CD4-positive, alpha-beta T cell (primary cell): ENCODE measurements at regions not wholly inside any gene's neighbourhood (a gene's known extent, or its start where the extent isn't known, plus 50 kb on each side); places are given as distances from the start of the nearest gene placed in this dataset.

ENCODE experiments used
- ATAC-seq: fragments of 200-7000 bp; cut with Tn5 transposase; one replicate; pipeline ENCODE4 v1.10.0; 2022; ENCODE audit warnings: mild to moderate bottlenecking; ENCODE audit not compliant: poor library complexity
- CTCF ChIA-PET: fragments of 350-600 bp; sonication (Branson Sonifier 250); formaldehyde crosslinking; loops from one replicate; lab custom pipeline; 2021; ENCODE audit warnings: antibody characterized with exemption, inconsistent platforms; lab: Charles Lee
- POLR2A ChIA-PET: fragments of 350-600 bp; sonication (Branson Sonifier 250); formaldehyde crosslinking; loops from one replicate; lab custom pipeline; 2021; ENCODE audit warnings: antibody characterized with exemption, inconsistent platforms; lab: Charles Lee
- DNase-seq, 14 experiments: peaks; one replicate each; pipeline ENCODE4 v3.0.0-alpha.2; 2013 to 2020; ENCODE audit warnings: mixed read lengths in 2 of 14
- H3K27ac ChIP-seq, 2 donors: one replicate each; pipeline versions ENCODE4 v1.5.1 to v1.7.0; 2013; ENCODE audit warnings: low read length in 2 of 2, low read depth in 1 of 2, mild to moderate bottlenecking in 1 of 2
- H3K27me3 ChIP-seq, 2 experiments: 1 replicate in 1 of 2; 2 replicates in 1 of 2; pipeline versions ENCODE4 v1.6.1 to v1.7.0; 2013; ENCODE audit warnings: low read length in 2 of 2, control low read depth in 1 of 2, mild to moderate bottlenecking in 1 of 2, moderate library complexity in 1 of 2; ENCODE audit not compliant: insufficient read depth in 2 of 2, control insufficient read depth in 1 of 2
- H3K36me3 ChIP-seq: one replicate; pipeline ENCODE4 v1.6.1; 2013; ENCODE audit warnings: low read length, control low read depth; ENCODE audit not compliant: insufficient read depth
- H3K4me1 ChIP-seq: one replicate; pipeline ENCODE4 v1.6.1; 2013; ENCODE audit warnings: low read length, control low read depth; ENCODE audit not compliant: insufficient read depth
- H3K4me3 ChIP-seq: one replicate; pipeline ENCODE4 v1.5.1; 2013; ENCODE audit warnings: mild to moderate bottlenecking, low read length, moderate library complexity
- H3K9me3 ChIP-seq, 2 experiments: 1 replicate in 1 of 2; 2 replicates in 1 of 2; pipeline versions ENCODE4 v1.6.1 to v1.7.0; 2013; ENCODE audit warnings: low read length in 2 of 2, mild to moderate bottlenecking in 2 of 2, control low read depth in 1 of 2, moderate library complexity in 1 of 2; ENCODE audit not compliant: control insufficient read depth in 1 of 2, insufficient read depth in 1 of 2
- H3K27ac Mint-ChIP-seq: one replicate; pipeline ENCODE4 v1.8.0; 2020; ENCODE audit warnings: mixed read lengths
- H3K27me3 Mint-ChIP-seq: one replicate; pipeline ENCODE4 v1.8.0; 2021; ENCODE audit warnings: mixed read lengths
- H3K36me3 Mint-ChIP-seq: one replicate; pipeline ENCODE4 v1.8.0; 2021; ENCODE audit warnings: low read depth, mixed read lengths
- H3K4me1 Mint-ChIP-seq: one replicate; pipeline ENCODE4 v1.8.0; 2021; ENCODE audit warnings: low read depth, mixed read lengths
- H3K4me3 Mint-ChIP-seq: one replicate; pipeline ENCODE4 v1.8.0; 2020; ENCODE audit warnings: mild to moderate bottlenecking, mixed read lengths
- H3K9me3 Mint-ChIP-seq: one replicate; pipeline ENCODE4 v1.8.0; 2020; ENCODE audit warnings: mixed read lengths
- intact Hi-C, 2 experiments: fragments of 100-400 bp; cut with DNase I in 1 of 2; cut with micrococcal nuclease in 1 of 2; formaldehyde crosslinking; loops; one replicate each; pipeline versions ENCODE4 v1.15.1 to v1.9.0; 2023 to 2025; cut with DNase I, micrococcal nuclease
- TF ChIP-seq, protein P1 (sequence below): fragments of 200-600 bp; IDR thresholded peaks from one replicate; pipeline ENCODE4 v1.8.0; 2022; ENCODE audit warnings: antibody characterized with exemption, mild to moderate bottlenecking

DNA sequence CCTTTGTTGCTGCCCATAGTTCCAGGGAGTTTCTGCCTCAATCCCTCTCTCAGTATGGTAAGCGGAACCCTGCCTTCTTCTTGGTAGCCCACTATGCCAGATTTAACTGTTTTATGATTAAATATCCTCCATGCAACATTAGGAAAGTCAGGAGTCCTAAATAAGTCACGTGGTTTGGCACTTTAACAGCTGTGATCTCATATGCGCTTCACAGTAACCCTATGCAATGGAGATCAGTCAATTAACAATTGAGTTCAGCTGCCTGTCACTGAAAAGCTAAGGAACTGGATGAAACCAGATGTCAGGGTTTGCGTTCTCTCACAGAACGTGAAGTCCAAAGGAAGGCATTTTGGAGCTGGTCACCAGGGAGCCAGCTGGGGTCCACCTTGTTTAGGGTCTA, 81.6 kb downstream of the PSMB1 start:
- H3K4me3 Mint-ChIP-seq, result no peak overlapping the region
- intact Hi-C loops, result no loop called here
- H3K27me3 Mint-ChIP-seq, result peaks cover 5% of the 10 kb centered on the region
- no peak for DNase-seq
- Histone ChIP-seq H3K4me3 (no peak overlapping the region), H3K4me1 (no peaks in the 10 kb centered on the region), H3K36me3 (no peaks in the 10 kb centered on the region), H3K9me3 (peaks cover 0 to 4% of the 10 kb centered on the region in 2 experiments), H3K27me3 (peaks cover 0 to 4% of the 10 kb centered on the region in 2 experiments), H3K27ac (no peak overlapping the region)
- TF ChIP-seq, protein P1, sequence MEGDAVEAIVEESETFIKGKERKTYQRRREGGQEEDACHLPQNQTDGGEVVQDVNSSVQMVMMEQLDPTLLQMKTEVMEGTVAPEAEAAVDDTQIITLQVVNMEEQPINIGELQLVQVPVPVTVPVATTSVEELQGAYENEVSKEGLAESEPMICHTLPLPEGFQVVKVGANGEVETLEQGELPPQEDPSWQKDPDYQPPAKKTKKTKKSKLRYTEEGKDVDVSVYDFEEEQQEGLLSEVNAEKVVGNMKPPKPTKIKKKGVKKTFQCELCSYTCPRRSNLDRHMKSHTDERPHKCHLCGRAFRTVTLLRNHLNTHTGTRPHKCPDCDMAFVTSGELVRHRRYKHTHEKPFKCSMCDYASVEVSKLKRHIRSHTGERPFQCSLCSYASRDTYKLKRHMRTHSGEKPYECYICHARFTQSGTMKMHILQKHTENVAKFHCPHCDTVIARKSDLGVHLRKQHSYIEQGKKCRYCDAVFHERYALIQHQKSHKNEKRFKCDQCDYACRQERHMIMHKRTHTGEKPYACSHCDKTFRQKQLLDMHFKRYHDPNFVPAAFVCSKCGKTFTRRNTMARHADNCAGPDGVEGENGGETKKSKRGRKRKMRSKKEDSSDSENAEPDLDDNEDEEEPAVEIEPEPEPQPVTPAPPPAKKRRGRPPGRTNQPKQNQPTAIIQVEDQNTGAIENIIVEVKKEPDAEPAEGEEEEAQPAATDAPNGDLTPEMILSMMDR, result no peak
- H3K27ac Mint-ChIP-seq, result no peak overlapping the region
- H3K36me3 Mint-ChIP-seq, result no peaks in the 10 kb centered on the region
- ChIA-PET POLR2A (no interaction called here), CTCF (no interaction called here)
- ATAC-seq, result no peak
- no peaks in the 10 kb centered on the region for H3K9me3 Mint-ChIP-seq
- H3K4me1 Mint-ChIP-seq, result no peaks in the 10 kb centered on the region

DNA sequence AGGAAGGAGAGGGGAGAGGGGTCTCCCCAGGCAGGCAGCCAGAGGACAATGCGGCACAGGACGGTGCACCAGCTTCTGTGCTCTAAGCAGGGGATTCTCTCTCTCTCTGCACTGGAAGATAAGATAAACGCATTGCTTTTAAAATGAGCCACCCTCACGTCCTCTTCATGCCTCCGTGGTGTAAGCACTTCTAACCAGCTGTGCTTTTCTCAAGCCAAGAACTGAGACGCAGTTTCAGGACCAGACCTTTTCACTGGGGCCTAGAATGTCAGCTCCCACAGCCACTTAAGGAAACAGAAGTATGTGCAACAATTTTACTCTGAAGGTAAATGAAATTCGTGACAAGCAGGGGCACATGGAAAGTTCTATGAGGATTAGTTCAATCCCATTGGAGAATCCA, 82.4 kb downstream of the PSMB1 start:
- DNase-seq, result no peak
- ATAC-seq, result no peak
- Histone ChIP-seq H3K36me3 (no peaks in the 10 kb centered on the region), H3K27ac (no peak overlapping the region), H3K27me3 (peaks cover 0 to 4% of the 10 kb centered on the region in 2 experiments), H3K4me3 (no peak overlapping the region), H3K4me1 (no peaks in the 10 kb centered on the region), H3K9me3 (peaks cover 0 to 4% of the 10 kb centered on the region in 2 experiments)
- intact Hi-C loops, result no loop called here
- ChIA-PET CTCF (no interaction called here), POLR2A (no interaction called here)
- H3K36me3 Mint-ChIP-seq, result no peaks in the 10 kb centered on the region
- H3K4me1 Mint-ChIP-seq, result no peaks in the 10 kb centered on the region
- H3K4me3 Mint-ChIP-seq, result no peak overlapping the region
- H3K27ac Mint-ChIP-seq, result no peak overlapping the region
- H3K9me3 Mint-ChIP-seq, result peaks cover under 1% of the 10 kb centered on the region
- TF ChIP-seq, protein P1, result no peak
- H3K27me3 Mint-ChIP-seq, result peaks cover 5% of the 10 kb centered on the region

DNA sequence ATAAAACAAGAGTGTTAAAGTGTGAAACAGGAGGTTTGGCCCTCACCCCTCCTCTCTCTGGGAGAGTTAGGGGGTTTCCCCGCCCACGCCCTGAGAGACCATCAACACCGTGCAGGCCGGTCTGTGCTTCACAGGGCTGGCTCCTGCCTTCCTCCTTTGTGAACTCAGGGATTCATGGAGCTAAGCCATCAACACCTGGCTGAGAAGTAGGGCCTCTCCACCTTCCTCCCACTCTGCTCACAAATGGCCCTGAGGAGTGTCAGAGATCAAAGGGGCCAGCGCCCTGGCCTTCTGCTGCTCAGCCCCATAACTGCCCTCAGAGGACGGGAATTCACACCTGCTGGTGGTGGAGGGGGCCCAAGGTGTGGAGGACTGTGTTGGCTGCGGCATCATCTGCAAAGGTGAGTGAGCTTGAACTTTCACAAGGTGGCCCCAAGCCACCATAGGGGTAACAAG, 88.6 kb downstream of the PSMB1 start:
- Histone ChIP-seq H3K4me1 (peaks cover 2% of the 10 kb centered on the region), H3K4me3 (no peak overlapping the region), H3K36me3 (no peaks in the 10 kb centered on the region), H3K9me3 (peaks cover 0 to 9% of the 10 kb centered on the region in 2 experiments), H3K27me3 (peaks cover 3 to 7% of the 10 kb centered on the region in 2 experiments), H3K27ac (no peak overlapping the region)
- DNase-seq (peak in 1 of 14 experiments; percentile 27), ATAC-seq (no peak)
- Mint-ChIP-seq H3K27me3 (peaks cover 7% of the 10 kb centered on the region), H3K9me3 (peaks cover 2% of the 10 kb centered on the region), H3K4me3 (no peak overlapping the region), H3K27ac (no peak overlapping the region), H3K4me1 (peaks cover 5% of the 10 kb centered on the region), H3K36me3 (no peaks in the 10 kb centered on the region)
- ChIA-PET POLR2A (no interaction called here), CTCF (no interaction called here)
- TF ChIP-seq, protein P1, result no peak
- intact Hi-C loops, result no loop called here
